ENCODE measurements at regions not wholly inside any gene's neighbourhood (a gene's known extent, or its start where the extent isn't known, plus 50 kb on each side); places are given as distances from the start of the nearest gene placed in this dataset.

DNA sequence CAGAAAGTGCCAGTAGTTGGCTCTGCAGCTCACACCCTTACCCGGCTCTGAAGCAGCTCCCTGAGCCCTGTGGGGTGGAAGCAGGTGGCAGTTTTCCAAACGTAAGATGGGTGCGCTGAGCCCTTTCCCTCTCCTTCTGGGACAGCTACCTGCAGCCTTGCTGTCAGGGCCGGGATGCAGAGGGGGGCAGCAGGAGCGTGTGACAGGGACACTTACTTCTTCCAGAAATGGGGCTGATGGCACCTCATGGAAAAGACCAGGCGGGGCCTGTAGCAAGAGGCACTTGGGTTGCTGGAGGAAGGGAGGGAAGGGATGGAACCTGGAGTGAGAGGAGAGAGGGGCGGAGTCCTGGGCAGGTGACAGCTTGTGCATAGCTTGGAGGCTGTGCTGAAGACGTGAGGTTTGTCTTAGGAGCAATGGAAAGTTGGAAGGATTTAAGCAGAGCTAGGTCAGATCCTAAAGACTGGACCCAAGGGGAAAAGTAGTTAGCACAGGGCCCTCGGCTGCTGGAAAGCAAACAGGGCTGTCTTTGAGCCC lies 216.8 kb upstream of the RPL38 start:
- TF ChIP-seq POLR2AphosphoS5 (IDR thresholded peaks at IDR 0.05; ENCODE audit: low read depth, low read length) = no peak
- TF ChIP-seq, protein P1, sequence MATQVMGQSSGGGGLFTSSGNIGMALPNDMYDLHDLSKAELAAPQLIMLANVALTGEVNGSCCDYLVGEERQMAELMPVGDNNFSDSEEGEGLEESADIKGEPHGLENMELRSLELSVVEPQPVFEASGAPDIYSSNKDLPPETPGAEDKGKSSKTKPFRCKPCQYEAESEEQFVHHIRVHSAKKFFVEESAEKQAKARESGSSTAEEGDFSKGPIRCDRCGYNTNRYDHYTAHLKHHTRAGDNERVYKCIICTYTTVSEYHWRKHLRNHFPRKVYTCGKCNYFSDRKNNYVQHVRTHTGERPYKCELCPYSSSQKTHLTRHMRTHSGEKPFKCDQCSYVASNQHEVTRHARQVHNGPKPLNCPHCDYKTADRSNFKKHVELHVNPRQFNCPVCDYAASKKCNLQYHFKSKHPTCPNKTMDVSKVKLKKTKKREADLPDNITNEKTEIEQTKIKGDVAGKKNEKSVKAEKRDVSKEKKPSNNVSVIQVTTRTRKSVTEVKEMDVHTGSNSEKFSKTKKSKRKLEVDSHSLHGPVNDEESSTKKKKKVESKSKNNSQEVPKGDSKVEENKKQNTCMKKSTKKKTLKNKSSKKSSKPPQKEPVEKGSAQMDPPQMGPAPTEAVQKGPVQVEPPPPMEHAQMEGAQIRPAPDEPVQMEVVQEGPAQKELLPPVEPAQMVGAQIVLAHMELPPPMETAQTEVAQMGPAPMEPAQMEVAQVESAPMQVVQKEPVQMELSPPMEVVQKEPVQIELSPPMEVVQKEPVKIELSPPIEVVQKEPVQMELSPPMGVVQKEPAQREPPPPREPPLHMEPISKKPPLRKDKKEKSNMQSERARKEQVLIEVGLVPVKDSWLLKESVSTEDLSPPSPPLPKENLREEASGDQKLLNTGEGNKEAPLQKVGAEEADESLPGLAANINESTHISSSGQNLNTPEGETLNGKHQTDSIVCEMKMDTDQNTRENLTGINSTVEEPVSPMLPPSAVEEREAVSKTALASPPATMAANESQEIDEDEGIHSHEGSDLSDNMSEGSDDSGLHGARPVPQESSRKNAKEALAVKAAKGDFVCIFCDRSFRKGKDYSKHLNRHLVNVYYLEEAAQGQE (IDR thresholded peaks at IDR 0.05; ENCODE audit: insufficient read depth in 1 of 2, low read depth in 2 of 2, low read length in 2 of 2) = no peak

All from PFSK-1 (cell line).